KMS-11 (cell line): ENCODE measurements at regions not wholly inside any gene's neighbourhood (a gene's known extent, or its start where the extent isn't known, plus 50 kb on each side); places are given as distances from the start of the nearest gene placed in this dataset.

Experiments used
- H2AFZ ChIP-seq: fragments of 200-600 bp; sonication (generic); 2 replicates; pipeline ENCODE4 v1.6.1; 2016; ENCODE audit warnings: antibody characterized with exemption, mixed run types, low read depth
- H3K27ac ChIP-seq: fragments of 200-600 bp; sonication (generic); 2 replicates; pipeline ENCODE4 v1.6.1; 2016; ENCODE audit warnings: mild to moderate bottlenecking, mixed run types
- H3K27me3 ChIP-seq: fragments of 200-600 bp; sonication (generic); 2 replicates; pipeline ENCODE4 v1.6.1; 2017; ENCODE audit warnings: mild to moderate bottlenecking, low read depth, mixed run types, moderate library complexity; ENCODE audit not compliant: insufficient read depth
- H3K36me3 ChIP-seq: fragments of 200-600 bp; sonication (generic); 2 replicates; pipeline ENCODE4 v1.6.1; 2017; ENCODE audit warnings: mild to moderate bottlenecking, mixed run types; ENCODE audit not compliant: insufficient read depth
- H3K4me1 ChIP-seq: fragments of 200-600 bp; sonication (generic); 2 replicates; pipeline ENCODE4 v1.6.1; 2016; ENCODE audit warnings: mild to moderate bottlenecking, low read depth, mixed run types; ENCODE audit not compliant: poor library complexity, severe bottlenecking
- H3K4me2 ChIP-seq: fragments of 200-600 bp; sonication (generic); 2 replicates; pipeline ENCODE4 v1.7.0; 2016; ENCODE audit warnings: mild to moderate bottlenecking, mixed run types
- H3K4me3 ChIP-seq: fragments of 200-600 bp; sonication (generic); IDR thresholded peaks from 2 replicates; pipeline ENCODE4 v1.6.1; 2017; ENCODE audit warnings: low read depth, low read length, mixed read lengths; ENCODE audit not compliant: insufficient read depth
- H3K79me2 ChIP-seq: fragments of 200-600 bp; sonication (generic); 2 replicates; pipeline ENCODE4 v1.6.1; 2016; ENCODE audit warnings: low read depth, mixed run types; ENCODE audit not compliant: insufficient read depth
- H3K9ac ChIP-seq: fragments of 200-600 bp; sonication (generic); 2 replicates; pipeline ENCODE4 v1.6.1; 2016; ENCODE audit warnings: mild to moderate bottlenecking, mixed run types
- H4K20me1 ChIP-seq: fragments of 200-600 bp; sonication (generic); 2 replicates; pipeline ENCODE4 v1.6.1; 2016; ENCODE audit warnings: mild to moderate bottlenecking, mixed run types; ENCODE audit not compliant: insufficient read depth
- CTCF ChIP-seq: fragments of 200-600 bp; sonication (generic); conservative IDR thresholded peaks from 2 replicates; pipeline ENCODE4 v1.6.1; 2017; ENCODE audit warnings: low read depth, mild to moderate bottlenecking, antibody characterized with exemption, low read length, moderate library complexity, mixed read lengths

GRCh38 chr13:54934121-54934520 is 1905.5 kb downstream of the OLFM4 start:
- no peaks in the 10 kb centered on the region for H4K20me1 ChIP-seq
- no peak overlapping the region for H3K4me3 ChIP-seq
- no peaks in the 10 kb centered on the region for H3K4me1 ChIP-seq
- H3K36me3 ChIP-seq: no peaks in the 10 kb centered on the region
- no peak overlapping the region for H3K9ac ChIP-seq
- no peaks in the 10 kb centered on the region for H3K79me2 ChIP-seq
- no peak overlapping the region for H3K4me2 ChIP-seq
- no peak overlapping the region for H3K27ac ChIP-seq
- H3K27me3 ChIP-seq: no peaks in the 10 kb centered on the region
- no peak for TF ChIP-seq CTCF
- no peak overlapping the region for H2AFZ ChIP-seq

DNA sequence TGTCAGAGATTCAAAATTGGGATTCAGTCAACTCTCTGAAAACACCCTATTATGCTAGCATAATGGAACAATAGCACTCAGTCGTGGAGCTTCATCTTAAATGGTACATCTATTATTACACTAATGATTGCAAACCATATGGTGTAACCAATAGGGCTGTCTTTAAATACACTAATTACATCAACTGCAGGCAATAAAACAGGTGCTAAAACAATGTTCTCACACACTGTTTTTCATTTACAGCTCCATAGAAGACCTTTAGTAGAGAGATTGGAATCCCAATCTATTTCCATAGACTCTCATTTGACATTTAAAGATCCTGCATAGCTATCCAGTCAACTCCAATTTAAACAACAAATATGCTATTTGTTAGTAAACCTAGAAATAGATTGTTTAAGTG is 1917.4 kb downstream of the OLFM4 start:
- no peaks in the 10 kb centered on the region for H3K36me3 ChIP-seq
- H3K4me1 ChIP-seq: no peaks in the 10 kb centered on the region
- TF ChIP-seq CTCF: no peak
- no peak overlapping the region for H3K4me2 ChIP-seq
- H4K20me1 ChIP-seq: no peaks in the 10 kb centered on the region
- no peak overlapping the region for H3K4me3 ChIP-seq
- H2AFZ ChIP-seq: no peak overlapping the region
- H3K9ac ChIP-seq: no peak overlapping the region
- H3K27ac ChIP-seq: no peak overlapping the region
- H3K27me3 ChIP-seq: no peaks in the 10 kb centered on the region
- no peaks in the 10 kb centered on the region for H3K79me2 ChIP-seq

DNA sequence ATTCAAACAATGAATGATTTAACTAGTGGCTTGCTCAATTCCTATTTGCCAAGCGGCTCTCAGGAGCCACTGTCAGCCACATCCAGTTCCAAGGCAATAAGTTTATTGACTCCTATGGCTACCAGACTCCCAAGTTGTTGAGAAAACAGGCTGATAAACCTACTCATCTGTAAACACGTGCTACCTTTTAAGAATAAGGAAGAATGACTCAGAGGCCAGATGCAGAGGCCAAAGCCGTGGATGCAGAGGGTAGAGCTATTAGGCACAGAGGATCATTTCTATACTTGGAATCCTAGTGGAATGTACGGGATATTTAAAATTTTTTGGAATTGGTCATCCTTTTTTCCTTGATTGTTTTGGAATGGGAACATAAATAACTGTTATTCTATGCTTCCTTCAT is 1921.1 kb downstream of the OLFM4 start:
- Histone ChIP-seq H3K9ac (no peak overlapping the region), H2AFZ (no peak overlapping the region), H3K36me3 (no peaks in the 10 kb centered on the region), H3K4me1 (peaks cover 11% of the 10 kb centered on the region), H3K79me2 (no peaks in the 10 kb centered on the region), H4K20me1 (no peaks in the 10 kb centered on the region), H3K4me2 (no peak overlapping the region), H3K27ac (no peak overlapping the region), H3K27me3 (no peaks in the 10 kb centered on the region), H3K4me3 (no peak overlapping the region)
- no peak for TF ChIP-seq CTCF

- Histone ChIP-seq H3K4me3 (no peak overlapping the region), H3K79me2 (no peaks in the 10 kb centered on the region), H3K9ac (no peak overlapping the region), H3K27ac (no peak overlapping the region), H3K4me2 (no peak overlapping the region), H4K20me1 (no peaks in the 10 kb centered on the region), H3K4me1 (peaks cover 11% of the 10 kb centered on the region), H3K27me3 (no peaks in the 10 kb centered on the region), H2AFZ (no peak overlapping the region), H3K36me3 (no peaks in the 10 kb centered on the region)
- TF ChIP-seq CTCF: no peak
These were observed 1921.9 kb downstream of the OLFM4 start for GRCh38 chr13:54950546-54950945.
